GM12873 (cell line): ENCODE measurements at regions not wholly inside any gene's neighbourhood (a gene's known extent, or its start where the extent isn't known, plus 50 kb on each side); places are given as distances from the start of the nearest gene placed in this dataset.

ENCODE experiments used
- TF ChIP-seq, protein P1 (sequence below): IDR thresholded peaks from 2 replicates; pipeline ENCODE4 v1.5.1; 2012; ENCODE audit warnings: low read depth, mild to moderate bottlenecking, moderate library complexity, low read length, control low read depth; ENCODE audit not compliant: insufficient read depth; ENCODE audit errors: missing control alignments

DNA sequence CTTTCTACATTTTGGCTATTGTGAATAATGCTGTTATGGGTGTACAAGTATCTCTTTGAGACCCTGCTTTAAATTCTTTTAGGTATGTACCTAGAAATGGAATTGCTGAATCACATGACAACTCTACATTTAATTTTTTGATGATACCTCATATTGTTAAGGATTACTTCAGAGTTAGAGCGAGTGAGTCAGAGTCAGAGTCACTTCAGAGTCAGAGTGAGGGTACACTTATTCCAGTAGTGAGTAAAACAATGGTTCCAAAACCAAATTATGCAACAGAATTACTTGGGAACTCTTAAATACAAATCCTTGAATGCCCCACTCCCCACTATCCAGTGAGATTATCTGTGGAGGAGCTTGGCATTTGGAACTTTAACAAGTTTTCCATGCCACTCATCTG, 50.3 kb upstream of the SNRK start:
- TF ChIP-seq, protein P1, sequence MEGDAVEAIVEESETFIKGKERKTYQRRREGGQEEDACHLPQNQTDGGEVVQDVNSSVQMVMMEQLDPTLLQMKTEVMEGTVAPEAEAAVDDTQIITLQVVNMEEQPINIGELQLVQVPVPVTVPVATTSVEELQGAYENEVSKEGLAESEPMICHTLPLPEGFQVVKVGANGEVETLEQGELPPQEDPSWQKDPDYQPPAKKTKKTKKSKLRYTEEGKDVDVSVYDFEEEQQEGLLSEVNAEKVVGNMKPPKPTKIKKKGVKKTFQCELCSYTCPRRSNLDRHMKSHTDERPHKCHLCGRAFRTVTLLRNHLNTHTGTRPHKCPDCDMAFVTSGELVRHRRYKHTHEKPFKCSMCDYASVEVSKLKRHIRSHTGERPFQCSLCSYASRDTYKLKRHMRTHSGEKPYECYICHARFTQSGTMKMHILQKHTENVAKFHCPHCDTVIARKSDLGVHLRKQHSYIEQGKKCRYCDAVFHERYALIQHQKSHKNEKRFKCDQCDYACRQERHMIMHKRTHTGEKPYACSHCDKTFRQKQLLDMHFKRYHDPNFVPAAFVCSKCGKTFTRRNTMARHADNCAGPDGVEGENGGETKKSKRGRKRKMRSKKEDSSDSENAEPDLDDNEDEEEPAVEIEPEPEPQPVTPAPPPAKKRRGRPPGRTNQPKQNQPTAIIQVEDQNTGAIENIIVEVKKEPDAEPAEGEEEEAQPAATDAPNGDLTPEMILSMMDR = no peak

GRCh38 chr3:43233062-43233461, 53.3 kb upstream of the SNRK start:
- TF ChIP-seq, protein P1 = no peak

DNA sequence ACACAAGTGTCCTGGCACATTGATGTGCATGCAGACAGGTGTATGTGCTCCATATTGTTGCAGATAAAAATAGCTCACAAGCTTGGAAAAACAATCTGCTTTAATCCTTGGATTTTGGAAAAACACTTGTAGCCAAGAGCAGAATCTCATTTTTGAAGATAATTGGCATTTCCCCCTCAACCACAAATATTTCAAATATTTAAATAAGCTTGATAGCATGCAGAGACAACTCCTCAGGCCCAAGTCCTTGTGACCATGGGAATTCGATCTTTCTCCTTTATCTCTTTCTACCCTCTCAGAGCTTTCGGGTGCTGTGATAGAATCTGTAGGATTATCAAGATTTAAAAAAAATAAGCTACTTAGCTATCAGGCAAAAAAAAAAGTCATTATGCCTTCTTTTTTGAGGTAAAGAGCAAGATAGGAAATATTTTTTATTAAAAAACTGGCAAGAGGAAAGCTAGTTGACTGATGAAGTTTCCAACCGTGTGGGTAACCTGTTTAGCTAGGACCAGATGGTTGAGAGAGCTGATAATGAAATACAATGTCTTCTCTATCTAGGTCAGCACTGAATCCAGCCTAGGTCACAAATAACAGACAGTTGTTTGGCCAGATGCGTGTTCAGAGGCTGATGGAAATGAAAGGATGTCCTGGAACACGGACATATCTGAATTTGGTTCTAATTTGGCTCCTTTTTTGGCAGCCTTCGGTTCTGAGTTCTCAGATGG, 54.9 kb upstream of the SNRK start:
- TF ChIP-seq, protein P1 = no peak

DNA sequence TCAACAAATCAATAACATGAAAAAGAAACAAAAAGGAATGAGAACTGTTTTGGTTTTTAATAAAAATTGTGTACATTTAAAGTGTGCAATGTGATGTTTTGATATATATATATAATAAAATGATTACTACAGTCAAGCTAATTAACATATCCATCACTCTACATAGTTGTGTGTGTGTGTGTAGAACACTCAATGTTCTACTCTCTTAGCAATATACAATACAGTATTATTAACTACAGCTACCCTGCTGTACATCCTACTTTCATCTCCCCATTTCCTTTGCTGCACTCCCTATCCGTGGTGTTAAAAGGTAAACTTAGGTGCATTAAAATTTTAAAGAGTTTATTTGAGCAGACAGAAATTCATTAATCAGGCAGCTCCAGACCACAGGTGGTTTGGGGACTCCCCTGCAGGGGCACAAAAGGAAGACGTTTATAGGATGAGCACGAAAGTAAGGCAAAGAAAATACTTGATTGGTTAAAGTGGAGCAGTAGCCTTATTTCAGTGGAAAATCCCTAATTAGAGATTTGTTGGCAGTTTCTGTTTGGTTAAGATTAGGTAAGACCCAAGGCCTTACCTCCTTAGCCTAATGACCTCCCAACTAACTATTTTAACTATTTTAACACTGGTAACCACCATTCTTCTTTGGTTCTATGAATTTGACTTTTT, 61.8 kb upstream of the SNRK start:
- TF ChIP-seq, protein P1 = no peak

DNA sequence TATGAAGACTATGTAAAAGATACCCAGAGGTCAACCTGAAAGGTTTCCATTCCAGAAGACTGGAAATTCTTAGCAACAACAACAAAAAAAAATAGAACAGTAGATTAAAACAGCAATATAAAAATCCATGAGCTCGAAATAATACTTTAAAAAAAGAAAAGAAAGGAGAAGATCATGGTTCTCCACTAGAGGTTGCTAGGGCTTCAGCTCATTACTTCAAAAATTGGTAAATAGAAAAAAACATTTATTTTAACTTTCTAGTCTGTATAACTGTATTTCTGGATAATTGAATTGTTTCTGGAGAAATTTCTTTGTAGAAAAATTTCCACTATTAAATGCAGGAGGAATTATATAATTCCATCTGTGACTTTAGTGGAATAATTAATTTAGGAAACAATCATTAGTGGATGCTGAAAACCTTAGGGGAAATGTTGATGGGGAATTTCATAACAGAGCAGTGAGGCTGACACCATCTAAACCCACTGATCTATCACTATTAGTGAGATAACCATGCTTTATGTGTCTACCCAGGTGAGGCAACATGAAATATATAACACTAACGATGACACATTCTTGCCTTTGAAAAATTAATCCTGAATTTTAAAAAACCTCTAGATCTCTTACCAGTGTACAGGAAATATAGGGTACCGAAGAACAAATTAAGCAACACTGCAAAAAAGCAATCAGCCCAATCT, 62.5 kb upstream of the SNRK start:
- TF ChIP-seq, protein P1 = peak; percentile 27

DNA sequence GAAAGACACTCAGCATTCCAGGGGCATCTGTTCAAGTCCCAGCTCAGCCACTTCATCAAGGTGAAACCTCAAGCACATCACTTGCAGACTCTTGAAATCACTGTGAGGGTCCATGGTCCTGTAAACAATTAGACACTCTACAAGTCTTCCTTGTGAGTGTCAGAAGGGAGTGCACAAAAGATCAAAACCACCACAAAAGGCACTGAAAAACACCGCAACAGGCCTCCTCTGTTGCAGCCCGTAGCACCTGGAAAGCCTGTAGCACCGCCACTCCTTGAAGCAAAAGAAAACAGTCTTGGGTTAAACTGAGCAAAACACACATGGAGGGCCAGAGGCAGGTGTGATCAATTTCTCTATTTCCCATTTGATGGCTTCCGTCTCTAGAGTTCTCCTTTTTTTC, 63.8 kb upstream of the SNRK start:
- TF ChIP-seq, protein P1 = no peak

GRCh38 chr3:43221076-43221475, 65.3 kb upstream of the SNRK start:
- TF ChIP-seq, protein P1 = no peak
